ENCODE measurements at regions not wholly inside any gene's neighbourhood (a gene's known extent, or its start where the extent isn't known, plus 50 kb on each side); places are given as distances from the start of the nearest gene placed in this dataset.

DNA sequence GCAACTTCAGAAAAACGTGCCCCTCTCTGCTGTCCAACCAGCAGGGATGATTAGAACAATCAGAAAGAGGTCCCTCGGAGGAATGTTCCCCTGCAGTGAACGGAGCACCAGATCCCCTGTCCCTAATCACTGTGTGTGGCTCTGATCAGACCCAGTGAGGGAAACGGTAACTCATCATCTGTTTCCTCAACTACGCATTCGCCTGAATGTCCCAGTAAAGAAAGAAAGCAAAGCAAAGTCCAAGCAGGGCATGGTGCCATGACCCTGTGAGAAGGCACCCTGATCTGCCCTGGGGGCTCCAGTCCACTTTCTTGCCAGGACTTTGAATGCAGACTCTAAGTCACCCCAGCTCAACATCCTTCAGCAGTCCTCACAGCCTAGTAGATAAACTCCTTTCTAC lies 149.2 kb downstream of the LY86 start:
- TF ChIP-seq, protein P1, sequence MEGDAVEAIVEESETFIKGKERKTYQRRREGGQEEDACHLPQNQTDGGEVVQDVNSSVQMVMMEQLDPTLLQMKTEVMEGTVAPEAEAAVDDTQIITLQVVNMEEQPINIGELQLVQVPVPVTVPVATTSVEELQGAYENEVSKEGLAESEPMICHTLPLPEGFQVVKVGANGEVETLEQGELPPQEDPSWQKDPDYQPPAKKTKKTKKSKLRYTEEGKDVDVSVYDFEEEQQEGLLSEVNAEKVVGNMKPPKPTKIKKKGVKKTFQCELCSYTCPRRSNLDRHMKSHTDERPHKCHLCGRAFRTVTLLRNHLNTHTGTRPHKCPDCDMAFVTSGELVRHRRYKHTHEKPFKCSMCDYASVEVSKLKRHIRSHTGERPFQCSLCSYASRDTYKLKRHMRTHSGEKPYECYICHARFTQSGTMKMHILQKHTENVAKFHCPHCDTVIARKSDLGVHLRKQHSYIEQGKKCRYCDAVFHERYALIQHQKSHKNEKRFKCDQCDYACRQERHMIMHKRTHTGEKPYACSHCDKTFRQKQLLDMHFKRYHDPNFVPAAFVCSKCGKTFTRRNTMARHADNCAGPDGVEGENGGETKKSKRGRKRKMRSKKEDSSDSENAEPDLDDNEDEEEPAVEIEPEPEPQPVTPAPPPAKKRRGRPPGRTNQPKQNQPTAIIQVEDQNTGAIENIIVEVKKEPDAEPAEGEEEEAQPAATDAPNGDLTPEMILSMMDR (IDR thresholded peaks at IDR 0.05 in 8 of 11, conservative IDR thresholded peaks at IDR 0.05 in 3 of 11) = no peak
- TF ChIP-seq POLR2AphosphoS5 (IDR thresholded peaks at IDR 0.05) = no peak
